Astrocyte (in vitro differentiated cells and primary cell): ENCODE measurements at regions not wholly inside any gene's neighbourhood (a gene's known extent, or its start where the extent isn't known, plus 50 kb on each side); places are given as distances from the start of the nearest gene placed in this dataset.

Experiments used
- EZH2 ChIP-seq: IDR thresholded peaks from 2 replicates; pipeline ENCODE4 v1.6.1; 2012; ENCODE audit warnings: mild to moderate bottlenecking, low read length, inconsistent platforms; ENCODE audit not compliant: insufficient read depth
- TF ChIP-seq, protein P1 (sequence below): IDR thresholded peaks from 2 replicates; pipeline ENCODE4 v1.5.1; 2011; ENCODE audit warnings: low read depth, mild to moderate bottlenecking, inconsistent platforms, low read length, moderate library complexity; ENCODE audit not compliant: insufficient read depth

DNA sequence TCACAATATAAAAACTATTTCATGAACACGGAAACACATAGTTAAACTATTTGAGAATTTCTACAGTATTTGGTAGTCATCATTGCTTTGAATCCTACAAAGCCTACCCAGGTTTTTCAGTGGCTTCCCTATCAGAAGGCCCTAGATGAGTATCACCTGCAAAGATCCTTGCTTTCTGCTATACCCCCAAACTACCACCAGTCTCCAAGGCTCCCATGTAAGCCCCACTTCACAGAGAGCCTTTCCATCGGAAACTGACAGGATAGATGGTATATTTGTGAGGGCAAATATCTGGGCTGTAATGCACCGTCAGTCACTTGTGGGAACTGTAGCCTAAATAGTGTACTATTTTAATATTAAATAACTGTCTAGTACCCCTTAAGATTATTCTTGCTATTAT is 674.3 kb downstream of the BRINP3 start:
- TF ChIP-seq EZH2, result no peak
- TF ChIP-seq, protein P1, sequence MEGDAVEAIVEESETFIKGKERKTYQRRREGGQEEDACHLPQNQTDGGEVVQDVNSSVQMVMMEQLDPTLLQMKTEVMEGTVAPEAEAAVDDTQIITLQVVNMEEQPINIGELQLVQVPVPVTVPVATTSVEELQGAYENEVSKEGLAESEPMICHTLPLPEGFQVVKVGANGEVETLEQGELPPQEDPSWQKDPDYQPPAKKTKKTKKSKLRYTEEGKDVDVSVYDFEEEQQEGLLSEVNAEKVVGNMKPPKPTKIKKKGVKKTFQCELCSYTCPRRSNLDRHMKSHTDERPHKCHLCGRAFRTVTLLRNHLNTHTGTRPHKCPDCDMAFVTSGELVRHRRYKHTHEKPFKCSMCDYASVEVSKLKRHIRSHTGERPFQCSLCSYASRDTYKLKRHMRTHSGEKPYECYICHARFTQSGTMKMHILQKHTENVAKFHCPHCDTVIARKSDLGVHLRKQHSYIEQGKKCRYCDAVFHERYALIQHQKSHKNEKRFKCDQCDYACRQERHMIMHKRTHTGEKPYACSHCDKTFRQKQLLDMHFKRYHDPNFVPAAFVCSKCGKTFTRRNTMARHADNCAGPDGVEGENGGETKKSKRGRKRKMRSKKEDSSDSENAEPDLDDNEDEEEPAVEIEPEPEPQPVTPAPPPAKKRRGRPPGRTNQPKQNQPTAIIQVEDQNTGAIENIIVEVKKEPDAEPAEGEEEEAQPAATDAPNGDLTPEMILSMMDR, result no peak
